A673 (cell line): ENCODE measurements at regions not wholly inside any gene's neighbourhood (a gene's known extent, or its start where the extent isn't known, plus 50 kb on each side); places are given as distances from the start of the nearest gene placed in this dataset.
A peak's percentile ranks its signal among the peaks of the same experiment; 100 is the strongest.

Source experiments
- CTCF ChIP-seq: fragments of 300-800, 200-600 bp; sonication (generic); conservative IDR thresholded peaks from 2 replicates; pipeline ENCODE4 v1.5.1; 2017; ENCODE audit warnings: low read depth, mild to moderate bottlenecking, antibody characterized with exemption, low read length, moderate library complexity, mixed read lengths
- EZH2 ChIP-seq: fragments of 200-600 bp; sonication (generic); IDR thresholded peaks from 2 replicates; pipeline ENCODE4 v1.6.1; 2017; ENCODE audit warnings: borderline replicate concordance, low read depth, mild to moderate bottlenecking, mixed read lengths, antibody characterized with exemption, low read length; ENCODE audit not compliant: poor library complexity, severe bottlenecking

GRCh38 chr11:22130462-22131053, 62.3 kb upstream of the ANO5 start:
- TF ChIP-seq EZH2, result no peak
- peak; percentile 65 for TF ChIP-seq CTCF
